Hepatocyte (in vitro differentiated cells): ENCODE measurements at regions not wholly inside any gene's neighbourhood (a gene's known extent, or its start where the extent isn't known, plus 50 kb on each side); places are given as distances from the start of the nearest gene placed in this dataset.

Source experiments
- EZH2 ChIP-seq: fragments of 200-600 bp; sonication (generic); IDR thresholded peaks from 2 replicates; pipeline ENCODE4 v1.6.1; 2016; ENCODE audit warnings: antibody characterized with exemption, mild to moderate bottlenecking, borderline replicate concordance
- TF ChIP-seq, protein P1 (sequence below): fragments of 200-600 bp; sonication (generic); IDR thresholded peaks from 2 replicates; pipeline ENCODE4 v1.5.1; 2016; ENCODE audit warnings: antibody characterized with exemption, mild to moderate bottlenecking; ENCODE audit not compliant: poor library complexity

DNA sequence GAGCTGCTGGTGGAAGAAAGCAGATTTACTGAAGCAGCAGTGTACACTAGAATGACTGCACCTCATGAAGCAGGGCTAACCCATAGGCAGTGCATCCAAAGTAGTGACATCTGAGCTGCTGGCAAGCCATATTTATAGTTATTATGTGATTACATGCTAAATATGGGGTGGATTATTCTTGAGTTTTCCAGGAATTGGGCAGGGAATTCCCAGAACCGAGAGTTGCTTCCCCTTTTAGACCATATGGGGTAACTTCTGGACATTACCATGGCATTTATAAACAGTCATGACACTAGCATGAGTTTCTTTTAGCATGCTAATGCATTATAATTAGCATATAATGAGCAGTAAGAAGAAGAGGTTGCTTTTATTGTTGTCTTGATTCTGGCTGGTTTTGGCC is 665.8 kb upstream of the POU3F4 start:
- TF ChIP-seq, protein P1, sequence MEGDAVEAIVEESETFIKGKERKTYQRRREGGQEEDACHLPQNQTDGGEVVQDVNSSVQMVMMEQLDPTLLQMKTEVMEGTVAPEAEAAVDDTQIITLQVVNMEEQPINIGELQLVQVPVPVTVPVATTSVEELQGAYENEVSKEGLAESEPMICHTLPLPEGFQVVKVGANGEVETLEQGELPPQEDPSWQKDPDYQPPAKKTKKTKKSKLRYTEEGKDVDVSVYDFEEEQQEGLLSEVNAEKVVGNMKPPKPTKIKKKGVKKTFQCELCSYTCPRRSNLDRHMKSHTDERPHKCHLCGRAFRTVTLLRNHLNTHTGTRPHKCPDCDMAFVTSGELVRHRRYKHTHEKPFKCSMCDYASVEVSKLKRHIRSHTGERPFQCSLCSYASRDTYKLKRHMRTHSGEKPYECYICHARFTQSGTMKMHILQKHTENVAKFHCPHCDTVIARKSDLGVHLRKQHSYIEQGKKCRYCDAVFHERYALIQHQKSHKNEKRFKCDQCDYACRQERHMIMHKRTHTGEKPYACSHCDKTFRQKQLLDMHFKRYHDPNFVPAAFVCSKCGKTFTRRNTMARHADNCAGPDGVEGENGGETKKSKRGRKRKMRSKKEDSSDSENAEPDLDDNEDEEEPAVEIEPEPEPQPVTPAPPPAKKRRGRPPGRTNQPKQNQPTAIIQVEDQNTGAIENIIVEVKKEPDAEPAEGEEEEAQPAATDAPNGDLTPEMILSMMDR: no peak
- TF ChIP-seq EZH2: no peak
